ENCODE measurements at regions not wholly inside any gene's neighbourhood (a gene's known extent, or its start where the extent isn't known, plus 50 kb on each side); places are given as distances from the start of the nearest gene placed in this dataset.

GRCh38 chr14:53381895-53382294, 228.8 kb upstream of the DDHD1 start:
- POLR2A ChIA-PET (ENCODE audit: low non-redundant PET) = no interaction called here
- no peak overlapping the region for H3K27ac ChIP-seq
- CTCF ChIA-PET = no interaction called here
- TF ChIP-seq CTCF (conservative IDR thresholded peaks at IDR 0.05; ENCODE audit: low read depth) = no peak
- no peak for DNase-seq (ENCODE audit: low spot score)

GRCh38 chr14:53380867-53381225, 227.7 kb upstream of the DDHD1 start:
- TF ChIP-seq CTCF (conservative IDR thresholded peaks at IDR 0.05; ENCODE audit: low read depth) = no peak
- H3K27ac ChIP-seq = no peak overlapping the region
- ChIA-PET CTCF (no interaction called here), POLR2A (ENCODE audit: low non-redundant PET) (no interaction called here)
- no peak for DNase-seq (ENCODE audit: low spot score)

GRCh38 chr14:53380052-53380866, 227.1 kb upstream of the DDHD1 start:
- TF ChIP-seq CTCF (conservative IDR thresholded peaks at IDR 0.05; ENCODE audit: low read depth) = no peak
- ChIA-PET CTCF (interaction anchor here (1.1 kb wide), 1 partner anchor 9 kb away, joined by 3 read pairs; no protein-coding TSS in a partner anchor), POLR2A (ENCODE audit: low non-redundant PET) (no interaction called here)
- DNase-seq (ENCODE audit: low spot score) = no peak
- no peak overlapping the region for H3K27ac ChIP-seq

- ChIA-PET POLR2A (ENCODE audit: low non-redundant PET) (no interaction called here), CTCF (interaction anchor here (0.7 kb wide), 1 partner anchor 61 kb away, joined by 4 read pairs; no protein-coding TSS in a partner anchor)
- DNase-seq (ENCODE audit: low spot score) = no peak
- TF ChIP-seq CTCF (conservative IDR thresholded peaks at IDR 0.05; ENCODE audit: low read depth) = no peak
- H3K27ac ChIP-seq = no peak overlapping the region
These were observed 225.0 kb upstream of the DDHD1 start for GRCh38 chr14:53378142-53378541.

GRCh38 chr14:53376064-53376463, 222.9 kb upstream of the DDHD1 start:
- ChIA-PET POLR2A (ENCODE audit: low non-redundant PET) (no interaction called here), CTCF (no interaction called here)
- no peak for DNase-seq (ENCODE audit: low spot score)
- no peak for TF ChIP-seq CTCF (conservative IDR thresholded peaks at IDR 0.05; ENCODE audit: low read depth)
- no peak overlapping the region for H3K27ac ChIP-seq

GRCh38 chr14:53375599-53375998, 222.5 kb upstream of the DDHD1 start:
- ChIA-PET POLR2A (ENCODE audit: low non-redundant PET) (no interaction called here), CTCF (no interaction called here)
- no peak for TF ChIP-seq CTCF (conservative IDR thresholded peaks at IDR 0.05; ENCODE audit: low read depth)
- no peak overlapping the region for H3K27ac ChIP-seq
- no peak for DNase-seq (ENCODE audit: low spot score)
